ENCODE measurements at regions not wholly inside any gene's neighbourhood (a gene's known extent, or its start where the extent isn't known, plus 50 kb on each side); places are given as distances from the start of the nearest gene placed in this dataset.

DNA sequence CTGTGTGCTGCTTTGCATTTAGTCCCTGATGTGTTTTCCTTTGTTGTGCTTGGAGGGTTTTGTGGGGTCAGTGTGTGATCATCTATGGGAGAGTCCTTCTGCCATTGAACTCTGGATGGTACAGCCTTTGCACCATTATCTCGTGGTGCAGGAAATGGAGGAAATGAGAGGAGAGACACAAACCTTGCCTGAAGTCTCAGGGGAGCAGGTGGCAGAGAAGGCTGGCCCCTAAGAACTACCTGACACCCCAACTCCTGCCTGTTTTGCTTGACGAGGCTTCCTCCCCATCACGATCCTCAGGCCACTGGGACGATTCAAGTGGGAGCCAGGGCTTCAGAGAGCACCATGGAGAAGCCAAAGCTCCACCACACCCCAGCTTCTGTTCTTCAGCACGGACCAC is 1316.4 kb downstream of the TBC1D22A start:
- ATAC-seq (no peak), DNase-seq (ENCODE audit: low read depth, low spot score) (no peak)
- TF ChIP-seq, protein P1, sequence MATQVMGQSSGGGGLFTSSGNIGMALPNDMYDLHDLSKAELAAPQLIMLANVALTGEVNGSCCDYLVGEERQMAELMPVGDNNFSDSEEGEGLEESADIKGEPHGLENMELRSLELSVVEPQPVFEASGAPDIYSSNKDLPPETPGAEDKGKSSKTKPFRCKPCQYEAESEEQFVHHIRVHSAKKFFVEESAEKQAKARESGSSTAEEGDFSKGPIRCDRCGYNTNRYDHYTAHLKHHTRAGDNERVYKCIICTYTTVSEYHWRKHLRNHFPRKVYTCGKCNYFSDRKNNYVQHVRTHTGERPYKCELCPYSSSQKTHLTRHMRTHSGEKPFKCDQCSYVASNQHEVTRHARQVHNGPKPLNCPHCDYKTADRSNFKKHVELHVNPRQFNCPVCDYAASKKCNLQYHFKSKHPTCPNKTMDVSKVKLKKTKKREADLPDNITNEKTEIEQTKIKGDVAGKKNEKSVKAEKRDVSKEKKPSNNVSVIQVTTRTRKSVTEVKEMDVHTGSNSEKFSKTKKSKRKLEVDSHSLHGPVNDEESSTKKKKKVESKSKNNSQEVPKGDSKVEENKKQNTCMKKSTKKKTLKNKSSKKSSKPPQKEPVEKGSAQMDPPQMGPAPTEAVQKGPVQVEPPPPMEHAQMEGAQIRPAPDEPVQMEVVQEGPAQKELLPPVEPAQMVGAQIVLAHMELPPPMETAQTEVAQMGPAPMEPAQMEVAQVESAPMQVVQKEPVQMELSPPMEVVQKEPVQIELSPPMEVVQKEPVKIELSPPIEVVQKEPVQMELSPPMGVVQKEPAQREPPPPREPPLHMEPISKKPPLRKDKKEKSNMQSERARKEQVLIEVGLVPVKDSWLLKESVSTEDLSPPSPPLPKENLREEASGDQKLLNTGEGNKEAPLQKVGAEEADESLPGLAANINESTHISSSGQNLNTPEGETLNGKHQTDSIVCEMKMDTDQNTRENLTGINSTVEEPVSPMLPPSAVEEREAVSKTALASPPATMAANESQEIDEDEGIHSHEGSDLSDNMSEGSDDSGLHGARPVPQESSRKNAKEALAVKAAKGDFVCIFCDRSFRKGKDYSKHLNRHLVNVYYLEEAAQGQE (IDR thresholded peaks at IDR 0.05; ENCODE audit: low read depth), result no peak
- no peak for TF ChIP-seq ELF1 (IDR thresholded peaks at IDR 0.05; ENCODE audit: borderline replicate concordance, low read depth)
- TF ChIP-seq CBX3 (IDR thresholded peaks at IDR 0.05; ENCODE audit: low read depth), result no peak
- no peak for TF ChIP-seq ZFX (IDR thresholded peaks at IDR 0.05)
- TF ChIP-seq EZH2 (IDR thresholded peaks at IDR 0.05), result no peak
- TF ChIP-seq, protein P2, sequence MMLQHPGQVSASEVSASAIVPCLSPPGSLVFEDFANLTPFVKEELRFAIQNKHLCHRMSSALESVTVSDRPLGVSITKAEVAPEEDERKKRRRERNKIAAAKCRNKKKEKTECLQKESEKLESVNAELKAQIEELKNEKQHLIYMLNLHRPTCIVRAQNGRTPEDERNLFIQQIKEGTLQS (IDR thresholded peaks at IDR 0.05), result no peak
- TF ChIP-seq, protein P3, sequence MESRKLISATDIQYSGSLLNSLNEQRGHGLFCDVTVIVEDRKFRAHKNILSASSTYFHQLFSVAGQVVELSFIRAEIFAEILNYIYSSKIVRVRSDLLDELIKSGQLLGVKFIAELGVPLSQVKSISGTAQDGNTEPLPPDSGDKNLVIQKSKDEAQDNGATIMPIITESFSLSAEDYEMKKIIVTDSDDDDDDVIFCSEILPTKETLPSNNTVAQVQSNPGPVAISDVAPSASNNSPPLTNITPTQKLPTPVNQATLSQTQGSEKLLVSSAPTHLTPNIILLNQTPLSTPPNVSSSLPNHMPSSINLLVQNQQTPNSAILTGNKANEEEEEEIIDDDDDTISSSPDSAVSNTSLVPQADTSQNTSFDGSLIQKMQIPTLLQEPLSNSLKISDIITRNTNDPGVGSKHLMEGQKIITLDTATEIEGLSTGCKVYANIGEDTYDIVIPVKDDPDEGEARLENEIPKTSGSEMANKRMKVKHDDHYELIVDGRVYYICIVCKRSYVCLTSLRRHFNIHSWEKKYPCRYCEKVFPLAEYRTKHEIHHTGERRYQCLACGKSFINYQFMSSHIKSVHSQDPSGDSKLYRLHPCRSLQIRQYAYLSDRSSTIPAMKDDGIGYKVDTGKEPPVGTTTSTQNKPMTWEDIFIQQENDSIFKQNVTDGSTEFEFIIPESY (IDR thresholded peaks at IDR 0.05; ENCODE audit: extremely low read depth, insufficient replicate concordance, low read length), result no peak
- no peak for TF ChIP-seq FOSL1 (IDR thresholded peaks at IDR 0.05; ENCODE audit: low read depth)
- BruUV-seq (replicated peaks), result no TSS peak
- POLR2A ChIA-PET, result no interaction called here
- Histone ChIP-seq H3K9me3 (ENCODE audit: control insufficient read depth in 1 of 2, insufficient read depth in 1 of 2, low read depth in 1 of 2, low read length in 2 of 2) (no peaks in the 10 kb centered on the region; a peak in 1 of 4 replicates), H3K9ac (ENCODE audit: low read length) (no peak overlapping the region), H3K27ac (ENCODE audit: low read depth, low read length) (no peak overlapping the region), H3K4me3 (replicated peaks in 1 of 2; ENCODE audit: low read depth in 1 of 2, low read length in 2 of 2) (no peak overlapping the region), H3K27me3 (ENCODE audit: insufficient read depth, low read length) (peaks cover 1% of the 10 kb centered on the region; the same call in 1 of the 2 replicates), H3K36me3 (ENCODE audit: control insufficient read depth in 1 of 2, insufficient read depth in 2 of 2, low read length in 2 of 2) (no peaks in the 10 kb centered on the region), H3K4me2 (ENCODE audit: low read length) (no peak overlapping the region), H3K79me2 (ENCODE audit: insufficient read depth, low read length) (no peaks in the 10 kb centered on the region), H3K4me1 (ENCODE audit: control insufficient read depth in 1 of 2, insufficient read depth in 2 of 2, low read length in 2 of 2) (no peaks in the 10 kb centered on the region), H3K9me2 (ENCODE audit: insufficient read depth) (no peaks in the 10 kb centered on the region), H4K20me1 (ENCODE audit: insufficient read depth) (no peaks in the 10 kb centered on the region), H2AFZ (ENCODE audit: low read depth, low read length, poor library complexity, severe bottlenecking) (no peak overlapping the region)
- CTCF ChIA-PET, result no interaction called here
- RAD21 ChIA-PET (ENCODE audit: low non-redundant PET in 1 of 2, low total read pairs in 2 of 2, uncharacterized antibody in 2 of 2, unreplicated experiment in 2 of 2), result no interaction called here
- intact Hi-C loops (cut with micrococcal nuclease), result no loop called here
